ENCODE measurements at regions not wholly inside any gene's neighbourhood (a gene's known extent, or its start where the extent isn't known, plus 50 kb on each side); places are given as distances from the start of the nearest gene placed in this dataset.

GRCh38 chr20:48194583-48194982 is 409.3 kb upstream of the SULF2 start:
- Histone ChIP-seq H3K9me3 (ENCODE audit: low read length) (no peaks in the 10 kb centered on the region), H3K27ac (ENCODE audit: extremely low read length, insufficient read depth, low read length) (no peak overlapping the region), H2AFZ (ENCODE audit: low read length) (no peak overlapping the region), H3K9ac (ENCODE audit: insufficient read depth, low read depth, low read length) (no peak overlapping the region), H3K36me3 (replicated peaks in 1 of 2; ENCODE audit: control insufficient read depth in 1 of 2, insufficient read depth in 2 of 2, low read length in 2 of 2) (no peaks in the 10 kb centered on the region), H3K4me2 (ENCODE audit: low read depth, low read length) (no peak overlapping the region), H3K27me3 (ENCODE audit: control insufficient read depth in 1 of 2, insufficient read depth in 2 of 2, low read length in 2 of 2) (peaks cover 1 to 3% of the 10 kb centered on the region in 2 experiments; a peak in 2 of 5 replicates), H3K79me2 (ENCODE audit: insufficient read depth, low read length) (no peaks in the 10 kb centered on the region), H3K4me3 (replicated peaks in 1 of 3; ENCODE audit: insufficient read depth in 1 of 3, low read depth in 2 of 3, low read length in 3 of 3) (no peak overlapping the region), H3K4me1 (ENCODE audit: insufficient read depth, low read length) (peaks cover 13% of the 10 kb centered on the region), H4K20me1 (ENCODE audit: insufficient read depth, low read length) (no peaks in the 10 kb centered on the region)
- in situ Hi-C loops (cut with HindIII; ENCODE audit: extremely low pct_ligation_motif_present, low pct_unique_long_range_greater_than_20kb), result no loop called here
- ChIA-PET POLR2A (no interaction called here), CTCF (ENCODE audit: low intra/inter-chr PET ratio, low total read pairs) (no interaction called here)
- BruUV-seq (replicated peaks), result no TSS peak
- intact Hi-C loops (cut with micrococcal nuclease; ENCODE audit: unreplicated experiment), result no loop called here
- ATAC-seq (no peak), DNase-seq (ENCODE audit: low spot score) (no peak), FAIRE-seq (no peak)
- TF ChIP-seq ZKSCAN5 (CRISPR knock-in tag; IDR thresholded peaks at IDR 0.05), result no peak
- no peak for TF ChIP-seq ZNF10 (CRISPR knock-in tag; IDR thresholded peaks at IDR 0.05; ENCODE audit: borderline replicate concordance, low read depth)
- TF ChIP-seq ZSCAN21 (CRISPR knock-in tag; IDR thresholded peaks at IDR 0.05; ENCODE audit: borderline replicate concordance), result no peak
- no peak for TF ChIP-seq ATAD3A (CRISPR knock-in tag; IDR thresholded peaks at IDR 0.05)
- TF ChIP-seq MEF2D (CRISPR knock-in tag; IDR thresholded peaks at IDR 0.05), result no peak
- TF ChIP-seq ZNF33A (CRISPR knock-in tag; IDR thresholded peaks at IDR 0.05; ENCODE audit: borderline replicate concordance), result no peak
- TF ChIP-seq RCOR2 (CRISPR knock-in tag; IDR thresholded peaks at IDR 0.05), result no peak
- TF ChIP-seq TOE1 (CRISPR knock-in tag; IDR thresholded peaks at IDR 0.05), result no peak
- TF ChIP-seq, protein P1, sequence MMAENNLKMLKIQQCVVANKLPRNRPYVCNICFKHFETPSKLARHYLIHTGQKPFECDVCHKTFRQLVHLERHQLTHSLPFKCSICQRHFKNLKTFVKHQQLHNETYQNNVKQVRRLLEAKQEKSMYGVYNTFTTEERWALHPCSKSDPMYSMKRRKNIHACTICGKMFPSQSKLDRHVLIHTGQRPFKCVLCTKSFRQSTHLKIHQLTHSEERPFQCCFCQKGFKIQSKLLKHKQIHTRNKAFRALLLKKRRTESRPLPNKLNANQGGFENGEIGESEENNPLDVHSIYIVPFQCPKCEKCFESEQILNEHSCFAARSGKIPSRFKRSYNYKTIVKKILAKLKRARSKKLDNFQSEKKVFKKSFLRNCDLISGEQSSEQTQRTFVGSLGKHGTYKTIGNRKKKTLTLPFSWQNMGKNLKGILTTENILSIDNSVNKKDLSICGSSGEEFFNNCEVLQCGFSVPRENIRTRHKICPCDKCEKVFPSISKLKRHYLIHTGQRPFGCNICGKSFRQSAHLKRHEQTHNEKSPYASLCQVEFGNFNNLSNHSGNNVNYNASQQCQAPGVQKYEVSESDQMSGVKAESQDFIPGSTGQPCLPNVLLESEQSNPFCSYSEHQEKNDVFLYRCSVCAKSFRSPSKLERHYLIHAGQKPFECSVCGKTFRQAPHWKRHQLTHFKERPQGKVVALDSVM (CRISPR knock-in tag; IDR thresholded peaks at IDR 0.05), result no peak
- TF ChIP-seq KDM4B (CRISPR knock-in tag; IDR thresholded peaks at IDR 0.05), result no peak
- TF ChIP-seq, protein P2, sequence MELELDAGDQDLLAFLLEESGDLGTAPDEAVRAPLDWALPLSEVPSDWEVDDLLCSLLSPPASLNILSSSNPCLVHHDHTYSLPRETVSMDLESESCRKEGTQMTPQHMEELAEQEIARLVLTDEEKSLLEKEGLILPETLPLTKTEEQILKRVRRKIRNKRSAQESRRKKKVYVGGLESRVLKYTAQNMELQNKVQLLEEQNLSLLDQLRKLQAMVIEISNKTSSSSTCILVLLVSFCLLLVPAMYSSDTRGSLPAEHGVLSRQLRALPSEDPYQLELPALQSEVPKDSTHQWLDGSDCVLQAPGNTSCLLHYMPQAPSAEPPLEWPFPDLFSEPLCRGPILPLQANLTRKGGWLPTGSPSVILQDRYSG (CRISPR knock-in tag; IDR thresholded peaks at IDR 0.05), result no peak
- TF ChIP-seq ZNF766 (CRISPR knock-in tag; IDR thresholded peaks at IDR 0.05; ENCODE audit: borderline replicate concordance), result no peak
- no peak for TF ChIP-seq ATF2 (CRISPR knock-in tag; IDR thresholded peaks at IDR 0.05)
- no peak for TF ChIP-seq ZNF552 (CRISPR knock-in tag; IDR thresholded peaks at IDR 0.05; ENCODE audit: borderline replicate concordance)
- TF ChIP-seq, protein P3, sequence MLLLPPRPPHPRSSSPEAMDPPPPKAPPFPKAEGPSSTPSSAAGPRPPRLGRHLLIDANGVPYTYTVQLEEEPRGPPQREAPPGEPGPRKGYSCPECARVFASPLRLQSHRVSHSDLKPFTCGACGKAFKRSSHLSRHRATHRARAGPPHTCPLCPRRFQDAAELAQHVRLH (CRISPR knock-in tag; IDR thresholded peaks at IDR 0.05; ENCODE audit: borderline replicate concordance, low read depth), result no peak
- WGBS (ENCODE audit: low lambda C conversion rate), result 60% methylated on average over 17 of the region's 17 CpGs
